ENCODE measurements at regions not wholly inside any gene's neighbourhood (a gene's known extent, or its start where the extent isn't known, plus 50 kb on each side); places are given as distances from the start of the nearest gene placed in this dataset.
A peak's percentile ranks its signal among the peaks of the same experiment; 100 is the strongest.

DNA sequence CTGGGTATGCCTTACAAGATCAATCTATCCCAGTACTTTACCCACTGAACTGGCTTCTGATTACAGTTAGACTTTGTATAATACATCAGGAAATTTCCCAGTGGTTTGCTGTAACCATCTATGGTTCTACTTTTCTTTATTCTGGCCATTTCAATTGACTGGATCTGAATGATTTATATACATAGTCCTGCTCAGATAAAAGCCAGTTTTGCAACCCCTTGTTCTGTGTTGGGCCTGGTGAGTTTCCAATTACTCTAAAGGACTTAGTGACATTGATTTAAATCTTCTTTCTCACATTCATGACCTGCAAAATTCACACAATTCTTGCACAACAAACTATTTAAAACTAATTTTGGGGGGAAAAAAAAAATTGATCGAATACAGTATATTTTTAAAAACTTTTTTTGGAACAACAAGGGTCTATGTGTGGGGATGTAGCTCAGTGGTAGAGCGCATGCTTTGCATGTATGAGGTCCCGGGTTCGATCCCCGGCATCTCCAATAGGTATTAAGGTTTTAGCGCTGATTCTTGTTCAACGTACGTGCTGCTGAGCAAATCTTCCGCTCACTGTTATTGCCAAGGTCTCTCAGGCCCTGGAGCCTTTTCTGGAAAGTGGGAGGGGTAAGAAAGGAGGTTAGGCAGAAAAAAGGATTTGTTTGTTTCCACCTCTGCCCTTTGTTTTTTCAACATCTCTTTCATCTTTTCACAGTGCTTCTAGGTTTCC lies 117.5 kb downstream of the GPX5 start:
- in situ Hi-C loops (cut with HindIII; ENCODE audit: low sequenced_read_pairs): no loop called here
- H3K4me3 ChIP-seq (ENCODE audit: low read depth, low read length): no peak overlapping the region
- no peak for DNase-seq (ENCODE audit: low read depth)
- TF ChIP-seq, protein P1, sequence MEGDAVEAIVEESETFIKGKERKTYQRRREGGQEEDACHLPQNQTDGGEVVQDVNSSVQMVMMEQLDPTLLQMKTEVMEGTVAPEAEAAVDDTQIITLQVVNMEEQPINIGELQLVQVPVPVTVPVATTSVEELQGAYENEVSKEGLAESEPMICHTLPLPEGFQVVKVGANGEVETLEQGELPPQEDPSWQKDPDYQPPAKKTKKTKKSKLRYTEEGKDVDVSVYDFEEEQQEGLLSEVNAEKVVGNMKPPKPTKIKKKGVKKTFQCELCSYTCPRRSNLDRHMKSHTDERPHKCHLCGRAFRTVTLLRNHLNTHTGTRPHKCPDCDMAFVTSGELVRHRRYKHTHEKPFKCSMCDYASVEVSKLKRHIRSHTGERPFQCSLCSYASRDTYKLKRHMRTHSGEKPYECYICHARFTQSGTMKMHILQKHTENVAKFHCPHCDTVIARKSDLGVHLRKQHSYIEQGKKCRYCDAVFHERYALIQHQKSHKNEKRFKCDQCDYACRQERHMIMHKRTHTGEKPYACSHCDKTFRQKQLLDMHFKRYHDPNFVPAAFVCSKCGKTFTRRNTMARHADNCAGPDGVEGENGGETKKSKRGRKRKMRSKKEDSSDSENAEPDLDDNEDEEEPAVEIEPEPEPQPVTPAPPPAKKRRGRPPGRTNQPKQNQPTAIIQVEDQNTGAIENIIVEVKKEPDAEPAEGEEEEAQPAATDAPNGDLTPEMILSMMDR (IDR thresholded peaks at IDR 0.05; ENCODE audit: low read depth, low read length, missing control alignments): no peak

DNA sequence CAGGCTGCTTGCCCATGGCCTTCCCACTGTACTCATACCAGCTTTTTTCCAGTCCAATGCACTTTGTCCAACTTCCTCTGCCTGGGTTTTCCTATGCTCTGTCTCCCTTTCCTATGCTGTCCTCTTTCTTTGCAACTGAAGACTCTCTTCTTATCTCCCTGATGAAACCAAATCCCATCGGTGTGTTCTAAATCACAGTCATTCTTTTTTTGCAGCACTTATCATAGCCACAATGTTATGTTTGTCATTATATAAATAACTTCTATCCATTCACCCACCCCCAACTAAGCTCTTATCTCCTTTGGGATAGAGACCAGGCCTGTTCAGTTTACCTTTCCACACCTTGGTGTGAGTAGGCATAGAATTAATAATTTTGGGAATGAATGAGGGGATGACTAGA lies 121.0 kb downstream of the GPX5 start:
- H3K4me3 ChIP-seq (ENCODE audit: low read depth, low read length): no peak overlapping the region
- no peak for DNase-seq (ENCODE audit: low read depth)
- TF ChIP-seq, protein P1 (IDR thresholded peaks at IDR 0.05; ENCODE audit: low read depth, low read length, missing control alignments): no peak
- in situ Hi-C loops (cut with HindIII; ENCODE audit: low sequenced_read_pairs): no loop called here

DNA sequence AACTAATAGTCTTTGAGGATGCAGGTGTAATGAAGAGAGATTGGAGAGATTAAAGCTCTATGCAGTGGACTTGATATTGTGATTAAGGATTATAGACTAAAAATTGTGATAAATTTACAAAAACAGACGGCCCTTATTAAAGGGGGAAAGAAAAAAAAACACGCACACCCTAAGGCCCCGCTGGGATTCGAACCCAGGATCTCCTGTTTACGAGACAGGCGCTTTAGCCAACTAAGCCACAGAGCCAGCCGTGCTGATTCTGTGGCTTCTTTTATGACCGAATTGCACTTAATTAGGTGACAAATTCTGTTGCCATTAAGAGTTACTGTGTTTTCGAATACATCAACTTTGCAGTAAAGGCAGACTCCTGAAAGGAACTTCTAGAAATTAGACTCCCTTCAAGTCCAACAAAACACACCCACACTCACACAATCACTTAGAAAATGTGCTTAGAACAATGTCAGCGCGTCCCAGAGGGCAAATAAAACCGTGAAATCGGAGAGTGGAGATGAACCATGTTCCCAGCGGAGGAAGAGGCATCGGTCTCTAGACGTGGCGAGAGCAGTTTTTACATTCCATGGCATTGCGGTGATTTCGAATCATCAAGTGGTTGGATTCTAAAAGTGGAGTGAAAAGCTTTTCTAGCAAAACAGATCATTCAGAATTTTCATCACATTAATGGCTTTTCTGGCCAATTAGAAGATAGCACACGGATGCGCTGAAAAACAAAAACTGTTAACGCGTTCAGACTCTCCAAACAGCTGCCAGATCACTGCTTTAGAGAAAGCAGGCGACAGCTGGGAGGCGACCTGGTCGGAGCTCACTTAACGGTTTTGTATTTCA lies 122.6 kb downstream of the GPX5 start:
- peak overlapping the region; percentile 48 for H3K4me3 ChIP-seq (ENCODE audit: low read depth, low read length)
- peak; percentile 29 for DNase-seq (ENCODE audit: low read depth)
- TF ChIP-seq, protein P1 (IDR thresholded peaks at IDR 0.05; ENCODE audit: low read depth, low read length, missing control alignments): no peak
- in situ Hi-C loops (cut with HindIII; ENCODE audit: low sequenced_read_pairs): no loop called here

DNA sequence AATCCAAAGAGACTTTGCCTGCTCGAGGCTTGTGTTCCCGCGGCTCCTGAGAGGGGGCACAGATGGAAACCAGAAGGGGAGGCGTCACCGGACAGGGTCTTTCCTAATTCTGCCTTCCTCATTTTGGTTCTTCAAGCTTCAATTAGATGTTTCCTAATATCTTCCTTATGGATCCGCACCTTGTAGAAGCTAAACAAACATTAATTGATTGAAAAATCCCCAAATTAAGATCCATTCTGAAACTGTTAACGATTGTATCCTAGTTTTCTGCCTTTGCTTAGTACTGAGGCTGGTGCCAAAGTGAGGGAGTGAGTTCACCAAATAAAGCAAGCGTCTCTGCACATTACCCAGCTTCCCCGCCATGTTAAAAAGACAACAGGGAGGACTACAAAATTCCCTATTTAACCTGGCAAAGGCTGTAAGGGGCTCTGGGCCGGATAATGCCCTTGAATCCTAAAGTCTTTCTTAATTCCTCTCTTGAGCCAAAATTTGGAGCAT lies 123.2 kb downstream of the GPX5 start:
- in situ Hi-C loops (cut with HindIII; ENCODE audit: low sequenced_read_pairs): no loop called here
- no peak for DNase-seq (ENCODE audit: low read depth)
- peak overlapping the region; percentile 48 for H3K4me3 ChIP-seq (ENCODE audit: low read depth, low read length)
- TF ChIP-seq, protein P1 (IDR thresholded peaks at IDR 0.05; ENCODE audit: low read depth, low read length, missing control alignments): no peak

DNA sequence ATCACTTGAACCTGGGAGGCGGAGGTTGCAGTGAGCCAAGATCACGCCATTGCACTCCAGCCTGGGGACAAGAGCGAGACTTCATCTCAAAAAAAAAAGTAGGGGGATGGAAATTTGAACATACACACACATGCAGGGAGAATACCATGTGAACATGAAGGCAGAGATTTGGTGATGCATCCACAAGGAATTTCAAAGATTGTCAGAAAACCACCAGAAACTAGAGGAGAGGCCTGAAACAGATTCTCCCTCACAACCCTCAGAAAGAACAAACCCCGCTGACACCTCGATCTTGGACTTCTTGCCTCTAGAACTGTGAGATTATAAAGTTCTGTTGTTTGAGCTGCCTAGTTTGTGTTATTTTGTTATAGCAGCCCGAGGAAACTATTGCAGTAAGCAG lies 125.5 kb downstream of the GPX5 start:
- in situ Hi-C loops (cut with HindIII; ENCODE audit: low sequenced_read_pairs): no loop called here
- H3K4me3 ChIP-seq (ENCODE audit: low read depth, low read length): no peak overlapping the region
- DNase-seq (ENCODE audit: low read depth): no peak
- TF ChIP-seq, protein P1 (IDR thresholded peaks at IDR 0.05; ENCODE audit: low read depth, low read length, missing control alignments): no peak

DNA sequence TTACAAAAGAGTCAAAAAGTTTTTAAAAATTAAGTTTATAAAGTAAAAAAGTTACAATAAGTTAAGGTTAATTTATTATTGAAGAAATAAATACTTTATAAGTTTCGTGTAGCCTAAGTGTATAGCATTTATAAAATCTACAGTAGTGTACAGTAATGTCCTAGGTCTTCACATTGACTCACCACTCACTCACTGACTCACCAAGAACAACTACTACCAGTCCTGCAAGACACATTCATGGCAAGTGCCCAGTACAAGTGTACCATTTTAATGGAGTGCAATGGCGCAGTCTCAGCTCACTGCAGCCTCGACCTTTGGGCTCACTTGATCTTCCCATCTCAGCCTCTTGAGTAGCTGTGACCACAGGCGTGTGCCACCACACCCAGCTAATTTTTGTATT lies 128.2 kb downstream of the GPX5 start:
- TF ChIP-seq, protein P1 (IDR thresholded peaks at IDR 0.05; ENCODE audit: low read depth, low read length, missing control alignments): no peak
- no peak for DNase-seq (ENCODE audit: low read depth)
- no peak overlapping the region for H3K4me3 ChIP-seq (ENCODE audit: low read depth, low read length)
- in situ Hi-C loops (cut with HindIII; ENCODE audit: low sequenced_read_pairs): no loop called here

All from astrocyte of the cerebellum (primary cell).